ENCODE measurements at regions not wholly inside any gene's neighbourhood (a gene's known extent, or its start where the extent isn't known, plus 50 kb on each side); places are given as distances from the start of the nearest gene placed in this dataset.

DNA sequence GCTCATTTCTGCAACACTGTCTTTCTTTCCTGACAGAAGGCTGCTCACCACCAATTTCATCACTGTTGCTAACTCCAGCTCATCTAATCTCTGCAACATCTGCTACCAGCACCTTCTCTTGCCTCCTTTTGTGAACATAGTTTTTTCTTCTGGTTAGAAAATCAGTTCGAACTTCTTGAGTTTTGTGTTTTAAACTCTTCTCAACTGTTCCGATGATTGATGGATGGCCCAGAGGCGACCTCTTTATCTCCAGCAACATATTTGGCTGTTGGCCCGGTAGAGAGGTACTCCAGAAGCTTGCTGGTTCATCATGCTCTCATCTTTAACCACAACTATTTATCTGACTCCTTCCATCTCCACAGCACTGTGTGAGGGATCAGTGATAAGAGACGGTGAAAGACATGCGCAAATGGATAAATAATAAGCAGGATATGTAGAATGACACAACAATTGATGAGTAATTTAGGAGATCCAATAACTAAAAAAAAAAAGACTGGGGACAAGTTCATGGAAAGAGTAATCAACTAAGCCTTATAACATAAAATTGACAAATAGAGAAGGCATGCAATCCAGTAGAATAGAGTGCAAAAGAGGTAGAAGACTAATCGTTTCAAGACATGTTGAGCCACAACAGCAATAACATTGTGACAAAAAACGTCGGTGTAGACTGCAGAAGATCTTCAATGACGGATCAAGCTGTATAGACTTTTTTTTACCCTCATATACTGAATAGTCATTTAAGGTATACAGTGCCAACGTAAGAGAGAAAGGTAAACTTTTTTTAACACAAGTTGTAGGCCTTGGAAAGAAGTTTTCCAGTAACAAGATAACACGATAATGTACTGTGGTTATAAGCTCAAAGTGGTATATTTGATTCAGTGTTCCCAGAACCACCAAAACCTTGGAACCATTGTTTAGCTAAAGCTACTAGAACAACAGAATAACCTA, 152.2 kb downstream of the CRPPA start (continued):
- TF ChIP-seq ZNF311 (CRISPR knock-in tag; IDR thresholded peaks at IDR 0.05) (peak; percentile 41), FOXP1 (CRISPR knock-in tag; IDR thresholded peaks at IDR 0.05) (peak; percentile 70; the same call in 1 of the 2 replicates), GABPA (tag; conservative IDR thresholded peaks at IDR 0.05; ENCODE audit: low read depth) (peak; percentile 52), TAF7 (tag; IDR thresholded peaks at IDR 0.05) (no peak), KDM1A (IDR thresholded peaks at IDR 0.05) (peak; percentile 100), CTBP1 (IDR thresholded peaks at IDR 0.05; ENCODE audit: borderline replicate concordance) (peak; percentile 98), EZH2 (IDR thresholded peaks at IDR 0.05; ENCODE audit: borderline replicate concordance, low read depth, low read length) (peak; percentile 97; the same call in 1 of the 2 replicates), ZFPM2 (CRISPR knock-in tag; IDR thresholded peaks at IDR 0.05) (no peak), IFI16 (CRISPR knock-in tag; IDR thresholded peaks at IDR 0.05) (no peak), ERF (CRISPR knock-in tag; IDR thresholded peaks at IDR 0.05) (peak; percentile 84), ZKSCAN8 (CRISPR knock-in tag; IDR thresholded peaks at IDR 0.05) (peak; percentile 92), STAT5A (IDR thresholded peaks at IDR 0.05; ENCODE audit: borderline replicate concordance, low read length) (peak; percentile 99), ZNF507 (tag; conservative IDR thresholded peaks at IDR 0.05) (no peak), TFAM (CRISPR knock-in tag; conservative IDR thresholded peaks at IDR 0.05) (no peak), DMBX1 (CRISPR knock-in tag; IDR thresholded peaks at IDR 0.05; ENCODE audit: borderline replicate concordance) (peak; percentile 95), SMAD2 (IDR thresholded peaks at IDR 0.05; ENCODE audit: low read depth, low read length) (no peak)
- TF ChIP-seq, protein P1, sequence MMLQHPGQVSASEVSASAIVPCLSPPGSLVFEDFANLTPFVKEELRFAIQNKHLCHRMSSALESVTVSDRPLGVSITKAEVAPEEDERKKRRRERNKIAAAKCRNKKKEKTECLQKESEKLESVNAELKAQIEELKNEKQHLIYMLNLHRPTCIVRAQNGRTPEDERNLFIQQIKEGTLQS (IDR thresholded peaks at IDR 0.05), result peak; percentile 97
- TF ChIP-seq, protein P1 (CRISPR knock-in tag; conservative IDR thresholded peaks at IDR 0.05), result peak; percentile 96; the same call in 1 of the 2 replicates
- TF ChIP-seq, protein P2, sequence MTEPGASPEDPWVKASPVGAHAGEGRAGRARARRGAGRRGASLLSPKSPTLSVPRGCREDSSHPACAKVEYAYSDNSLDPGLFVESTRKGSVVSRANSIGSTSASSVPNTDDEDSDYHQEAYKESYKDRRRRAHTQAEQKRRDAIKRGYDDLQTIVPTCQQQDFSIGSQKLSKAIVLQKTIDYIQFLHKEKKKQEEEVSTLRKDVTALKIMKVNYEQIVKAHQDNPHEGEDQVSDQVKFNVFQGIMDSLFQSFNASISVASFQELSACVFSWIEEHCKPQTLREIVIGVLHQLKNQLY (CRISPR knock-in tag; conservative IDR thresholded peaks at IDR 0.05), result no peak
- TF ChIP-seq, protein P3, sequence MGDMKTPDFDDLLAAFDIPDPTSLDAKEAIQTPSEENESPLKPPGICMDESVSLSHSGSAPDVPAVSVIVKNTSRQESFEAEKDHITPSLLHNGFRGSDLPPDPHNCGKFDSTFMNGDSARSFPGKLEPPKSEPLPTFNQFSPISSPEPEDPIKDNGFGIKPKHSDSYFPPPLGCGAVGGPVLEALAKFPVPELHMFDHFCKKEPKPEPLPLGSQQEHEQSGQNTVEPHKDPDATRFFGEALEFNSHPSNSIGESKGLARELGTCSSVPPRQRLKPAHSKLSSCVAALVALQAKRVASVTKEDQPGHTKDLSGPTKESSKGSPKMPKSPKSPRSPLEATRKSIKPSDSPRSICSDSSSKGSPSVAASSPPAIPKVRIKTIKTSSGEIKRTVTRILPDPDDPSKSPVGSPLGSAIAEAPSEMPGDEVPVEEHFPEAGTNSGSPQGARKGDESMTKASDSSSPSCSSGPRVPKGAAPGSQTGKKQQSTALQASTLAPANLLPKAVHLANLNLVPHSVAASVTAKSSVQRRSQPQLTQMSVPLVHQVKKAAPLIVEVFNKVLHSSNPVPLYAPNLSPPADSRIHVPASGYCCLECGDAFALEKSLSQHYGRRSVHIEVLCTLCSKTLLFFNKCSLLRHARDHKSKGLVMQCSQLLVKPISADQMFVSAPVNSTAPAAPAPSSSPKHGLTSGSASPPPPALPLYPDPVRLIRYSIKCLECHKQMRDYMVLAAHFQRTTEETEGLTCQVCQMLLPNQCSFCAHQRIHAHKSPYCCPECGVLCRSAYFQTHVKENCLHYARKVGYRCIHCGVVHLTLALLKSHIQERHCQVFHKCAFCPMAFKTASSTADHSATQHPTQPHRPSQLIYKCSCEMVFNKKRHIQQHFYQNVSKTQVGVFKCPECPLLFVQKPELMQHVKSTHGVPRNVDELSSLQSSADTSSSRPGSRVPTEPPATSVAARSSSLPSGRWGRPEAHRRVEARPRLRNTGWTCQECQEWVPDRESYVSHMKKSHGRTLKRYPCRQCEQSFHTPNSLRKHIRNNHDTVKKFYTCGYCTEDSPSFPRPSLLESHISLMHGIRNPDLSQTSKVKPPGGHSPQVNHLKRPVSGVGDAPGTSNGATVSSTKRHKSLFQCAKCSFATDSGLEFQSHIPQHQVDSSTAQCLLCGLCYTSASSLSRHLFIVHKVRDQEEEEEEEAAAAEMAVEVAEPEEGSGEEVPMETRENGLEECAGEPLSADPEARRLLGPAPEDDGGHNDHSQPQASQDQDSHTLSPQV (IDR thresholded peaks at IDR 0.05), result peak; percentile 77
- TF ChIP-seq, protein P4, sequence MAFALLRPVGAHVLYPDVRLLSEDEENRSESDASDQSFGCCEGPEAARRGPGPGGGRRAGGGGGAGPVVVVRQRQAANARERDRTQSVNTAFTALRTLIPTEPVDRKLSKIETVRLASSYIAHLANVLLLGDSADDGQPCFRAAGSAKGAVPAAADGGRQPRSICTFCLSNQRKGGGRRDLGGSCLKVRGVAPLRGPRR (CRISPR knock-in tag; IDR thresholded peaks at IDR 0.05), result no peak
